MCF 10A (cell line): ENCODE measurements at regions not wholly inside any gene's neighbourhood (a gene's known extent, or its start where the extent isn't known, plus 50 kb on each side); places are given as distances from the start of the nearest gene placed in this dataset.

Experiments used
- BruUV-seq: library from RNA; stranded (reverse); fragments of 400-500 nt; replicated peaks from 2 replicates; lab custom pipeline; 2021; lab: Mats Ljungman, UMichigan
- CTCF ChIA-PET: fragments of 300-600 bp; sonication (Branson Sonifier 250); formaldehyde crosslinking; extraction: SDS; loops from one replicate; lab custom pipeline; 2021; ENCODE audit warnings: antibody characterized with exemption, inconsistent platforms; lab: Yijun Ruan, JAX
- POLR2A ChIA-PET: fragments of 300-600, 350-650 bp; sonication (Branson Sonifier 250); formaldehyde crosslinking; extraction: SDS; loops from one replicate; lab custom pipeline; 2020; ENCODE audit warnings: antibody characterized with exemption, inconsistent platforms; lab: Yijun Ruan, JAX
- DNase-seq: peaks from one replicate; pipeline ENCODE4 v3.0.0-alpha.2; 2018; ENCODE audit not compliant: unreplicated experiment
- H3K27ac Mint-ChIP-seq: one replicate; pipeline ENCODE4 v1.8.0; 2022; ENCODE audit warnings: mild to moderate bottlenecking, low read depth, mixed read lengths; ENCODE audit not compliant: unreplicated experiment
- H3K27me3 Mint-ChIP-seq: one replicate; pipeline ENCODE4 v1.8.0; 2022; ENCODE audit warnings: mixed read lengths; ENCODE audit not compliant: insufficient read depth, unreplicated experiment
- H3K36me3 Mint-ChIP-seq: one replicate; pipeline ENCODE4 v1.8.0; 2022; ENCODE audit warnings: mild to moderate bottlenecking, moderate library complexity, mixed read lengths; ENCODE audit not compliant: insufficient read depth, unreplicated experiment
- H3K4me1 Mint-ChIP-seq: one replicate; pipeline ENCODE4 v1.8.0; 2022; ENCODE audit warnings: mixed read lengths; ENCODE audit not compliant: insufficient read depth, unreplicated experiment
- H3K4me3 Mint-ChIP-seq: one replicate; pipeline ENCODE4 v1.8.0; 2022; ENCODE audit warnings: mild to moderate bottlenecking, moderate library complexity, mixed read lengths; ENCODE audit not compliant: unreplicated experiment
- H3K9me3 Mint-ChIP-seq: one replicate; pipeline ENCODE4 v1.8.0; 2022; ENCODE audit warnings: mixed read lengths; ENCODE audit not compliant: unreplicated experiment
- intact Hi-C: fragments of 100-400 bp; cut with micrococcal nuclease; formaldehyde crosslinking; loops from 2 replicates; pipeline ENCODE4 v1.14.1; 2022
- TF ChIP-seq, protein P1 (sequence below): fragments of 200-600 bp; IDR thresholded peaks from one replicate; pipeline ENCODE4 v1.8.0; 2022; ENCODE audit warnings: antibody characterized with exemption, mild to moderate bottlenecking; ENCODE audit not compliant: unreplicated experiment

DNA sequence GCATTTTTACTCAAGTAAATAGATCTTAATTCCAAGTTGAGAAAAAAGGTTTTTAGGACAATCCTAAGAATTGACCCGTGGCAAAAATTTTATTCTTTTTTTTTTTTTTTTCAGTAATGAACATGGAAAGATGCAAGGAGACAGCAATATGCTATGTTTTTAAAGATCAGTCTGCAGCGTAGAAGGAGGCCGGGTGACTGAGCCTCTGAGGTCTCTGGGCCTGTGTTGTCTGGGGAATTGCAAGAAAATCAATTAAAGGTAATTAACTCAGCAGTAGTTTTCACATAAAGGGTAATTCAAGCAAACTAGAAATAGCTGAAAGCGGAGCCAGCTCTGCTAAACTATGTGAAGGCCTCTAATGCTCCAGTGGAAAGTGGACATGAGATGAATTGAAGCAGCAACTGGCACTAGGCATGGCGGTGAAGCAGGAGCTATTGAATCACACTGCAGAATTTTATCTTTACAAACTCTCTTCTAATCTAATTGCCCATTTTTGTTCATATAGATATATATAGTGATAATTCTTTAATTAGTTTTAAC lies 285.2 kb upstream of the ITGA1 start:
- ChIA-PET POLR2A (no interaction called here), CTCF (interaction anchor here (0.8 kb wide), 1 partner anchor 115 kb away, joined by 3 read pairs; no protein-coding TSS in a partner anchor)
- no peak for DNase-seq
- Mint-ChIP-seq H3K27ac (no peak overlapping the region), H3K4me1 (no peaks in the 10 kb centered on the region), H3K9me3 (no peaks in the 10 kb centered on the region), H3K27me3 (peaks cover 71% of the 10 kb centered on the region), H3K4me3 (no peak overlapping the region), H3K36me3 (no peaks in the 10 kb centered on the region)
- no TSS peak for BruUV-seq
- TF ChIP-seq, protein P1, sequence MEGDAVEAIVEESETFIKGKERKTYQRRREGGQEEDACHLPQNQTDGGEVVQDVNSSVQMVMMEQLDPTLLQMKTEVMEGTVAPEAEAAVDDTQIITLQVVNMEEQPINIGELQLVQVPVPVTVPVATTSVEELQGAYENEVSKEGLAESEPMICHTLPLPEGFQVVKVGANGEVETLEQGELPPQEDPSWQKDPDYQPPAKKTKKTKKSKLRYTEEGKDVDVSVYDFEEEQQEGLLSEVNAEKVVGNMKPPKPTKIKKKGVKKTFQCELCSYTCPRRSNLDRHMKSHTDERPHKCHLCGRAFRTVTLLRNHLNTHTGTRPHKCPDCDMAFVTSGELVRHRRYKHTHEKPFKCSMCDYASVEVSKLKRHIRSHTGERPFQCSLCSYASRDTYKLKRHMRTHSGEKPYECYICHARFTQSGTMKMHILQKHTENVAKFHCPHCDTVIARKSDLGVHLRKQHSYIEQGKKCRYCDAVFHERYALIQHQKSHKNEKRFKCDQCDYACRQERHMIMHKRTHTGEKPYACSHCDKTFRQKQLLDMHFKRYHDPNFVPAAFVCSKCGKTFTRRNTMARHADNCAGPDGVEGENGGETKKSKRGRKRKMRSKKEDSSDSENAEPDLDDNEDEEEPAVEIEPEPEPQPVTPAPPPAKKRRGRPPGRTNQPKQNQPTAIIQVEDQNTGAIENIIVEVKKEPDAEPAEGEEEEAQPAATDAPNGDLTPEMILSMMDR = no peak
- intact Hi-C loops = no loop called here

DNA sequence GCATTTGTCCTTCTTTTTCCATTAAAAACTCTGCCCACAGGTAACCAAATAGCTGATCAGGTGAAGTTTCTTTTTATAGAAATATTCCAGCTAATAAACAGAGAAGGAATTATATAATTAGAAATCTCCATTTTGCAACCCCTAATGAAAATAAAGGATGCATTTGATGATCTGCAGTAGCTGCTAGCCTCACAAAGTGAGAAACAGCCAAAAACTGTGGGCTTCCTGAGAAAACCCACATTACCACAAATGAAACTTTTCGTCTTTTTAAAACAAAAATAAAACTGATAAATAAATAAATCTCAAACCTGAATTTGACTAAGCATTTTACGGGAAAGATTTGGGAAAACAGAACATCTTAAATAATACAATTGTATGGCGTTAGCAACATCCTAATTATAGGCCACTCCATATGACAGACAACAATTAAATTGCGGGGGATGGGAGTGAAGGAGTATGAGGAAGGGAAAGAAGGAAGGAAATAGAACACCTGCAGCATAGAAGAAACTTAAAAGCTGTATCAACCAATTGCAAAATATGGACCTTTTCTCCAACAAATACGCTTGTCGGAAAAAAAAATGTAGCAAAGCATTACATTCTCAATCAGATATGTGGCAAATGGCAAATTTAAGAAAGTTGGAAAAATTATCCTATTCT lies 283.0 kb upstream of the ITGA1 start:
- intact Hi-C loops = no loop called here
- no peaks in the 10 kb centered on the region for H3K36me3 Mint-ChIP-seq
- H3K4me1 Mint-ChIP-seq = no peaks in the 10 kb centered on the region
- TF ChIP-seq, protein P1 = no peak
- H3K9me3 Mint-ChIP-seq = no peaks in the 10 kb centered on the region
- POLR2A ChIA-PET = interaction anchor here (1.1 kb wide), 1 partner anchor 39 kb away, joined by 4 read pairs; no protein-coding TSS in a partner anchor
- H3K27ac Mint-ChIP-seq = no peak overlapping the region
- CTCF ChIA-PET = interaction anchor here (0.6 kb wide), 1 partner anchor 1811 kb away, joined by 3 read pairs; no protein-coding TSS in a partner anchor
- no peak for DNase-seq
- no TSS peak for BruUV-seq
- peaks cover 80% of the 10 kb centered on the region for H3K27me3 Mint-ChIP-seq
- H3K4me3 Mint-ChIP-seq = no peak overlapping the region

- Mint-ChIP-seq H3K27ac (no peak overlapping the region), H3K36me3 (no peaks in the 10 kb centered on the region), H3K9me3 (no peaks in the 10 kb centered on the region), H3K4me1 (no peaks in the 10 kb centered on the region), H3K27me3 (peaks cover 78% of the 10 kb centered on the region), H3K4me3 (no peak overlapping the region)
- intact Hi-C loops = no loop called here
- CTCF ChIA-PET = no interaction called here
- POLR2A ChIA-PET = no interaction called here
- TF ChIP-seq, protein P1 = no peak
- no peak for DNase-seq
- no TSS peak for BruUV-seq
Measured at GRCh38 chr5:52517667-52518066, 270.0 kb upstream of the ITGA1 start.

- H3K36me3 Mint-ChIP-seq = no peaks in the 10 kb centered on the region
- no peaks in the 10 kb centered on the region for H3K4me1 Mint-ChIP-seq
- H3K27me3 Mint-ChIP-seq = peaks cover 71% of the 10 kb centered on the region
- DNase-seq = no peak
- TF ChIP-seq, protein P1 = no peak
- intact Hi-C loops = no loop called here
- no peaks in the 10 kb centered on the region for H3K9me3 Mint-ChIP-seq
- CTCF ChIA-PET = no interaction called here
- POLR2A ChIA-PET = no interaction called here
- no peak overlapping the region for H3K27ac Mint-ChIP-seq
- H3K4me3 Mint-ChIP-seq = no peak overlapping the region
- no TSS peak for BruUV-seq
Measured at GRCh38 chr5:52520171-52520570, 267.5 kb upstream of the ITGA1 start.
